ENCODE measurements at regions not wholly inside any gene's neighbourhood (a gene's known extent, or its start where the extent isn't known, plus 50 kb on each side); places are given as distances from the start of the nearest gene placed in this dataset.

- TF ChIP-seq CTCF (IDR thresholded peaks at IDR 0.05) (peak; percentile 82), POLR2AphosphoS5 (IDR thresholded peaks at IDR 0.05; ENCODE audit: low read depth, low read length) (no peak), REST (IDR thresholded peaks at IDR 0.05; ENCODE audit: insufficient read depth in 1 of 2, low read depth in 2 of 2, low read length in 1 of 2) (no peak), TCF7L2 (IDR thresholded peaks at IDR 0.05; ENCODE audit: low read depth, low read length) (no peak)
These were observed 167.4 kb upstream of the OLIG3 start for GRCh38 chr6:137661601-137662000.

All from Panc1 (cell line).